HCT116 (cell line): ENCODE measurements at regions not wholly inside any gene's neighbourhood (a gene's known extent, or its start where the extent isn't known, plus 50 kb on each side); places are given as distances from the start of the nearest gene placed in this dataset.

ENCODE experiments used
- ATAC-seq: fragments of 200-7000 bp; cut with Tn5 transposase; 2 replicates; pipeline ENCODE4 v1.9.1; 2020; ENCODE audit warnings: mild to moderate bottlenecking, moderate library complexity
- BruUV-seq: library from RNA; stranded (reverse); fragments of 400-500 nt; replicated peaks from 2 replicates; lab custom pipeline; 2021; lab: Mats Ljungman, UMichigan
- CTCF ChIA-PET: fragments of 300-600 bp; sonication (Branson Sonifier 250); formaldehyde crosslinking; loops from one replicate; lab custom pipeline; 2021; ENCODE audit warnings: antibody characterized with exemption; lab: Charles Lee
- POLR2A ChIA-PET: fragments of 300-600, 350-600 bp; sonication (Branson Sonifier 250); formaldehyde crosslinking; loops from one replicate; lab custom pipeline; 2021; ENCODE audit warnings: antibody characterized with exemption; lab: Charles Lee
- RAD21 ChIA-PET, 2 experiments: fragments of 300-600 bp; sonication (Branson Sonifier 250); formaldehyde crosslinking; loops; one replicate each; lab custom pipeline; 2023; ENCODE audit warnings: low total read pairs in 2 of 2; ENCODE audit not compliant: uncharacterized antibody in 2 of 2, unreplicated experiment in 2 of 2, low non-redundant PET in 1 of 2; lab: Charles Lee
- DNase-seq: peaks from one replicate; pipeline ENCODE4 v3.0.0-alpha.2; 2010; ENCODE audit warnings: low read depth, low spot score
- H2AFZ ChIP-seq: fragments of 200-600 bp; shearing (Covaris generic), sonication (generic); 2 replicates; pipeline ENCODE4 v1.6.1; 2017; ENCODE audit warnings: low read depth, mixed run types, mixed read lengths, antibody characterized with exemption, low read length; ENCODE audit not compliant: poor library complexity, severe bottlenecking
- H3K27ac ChIP-seq: 2 replicates; pipeline ENCODE4 v1.5.1; 2012; ENCODE audit warnings: low read depth, low read length
- H3K27me3 ChIP-seq: fragments of 200-600 bp; sonication (generic); 2 replicates; pipeline ENCODE4 v1.6.1; 2016; ENCODE audit warnings: mixed run types, low read length, mixed read lengths; ENCODE audit not compliant: insufficient read depth
- H3K36me3 ChIP-seq, 2 experiments: fragments of 200-500 bp in 1 of 2; fragments of 200-600 bp in 1 of 2; sonication (Bioruptor generic) in 1 of 2; sonication (generic) in 1 of 2; 2 replicates each; pipeline versions ENCODE4 v1.5.1 to v1.6.1; 2014 to 2016; ENCODE audit warnings: low read length in 2 of 2, inconsistent platforms in 1 of 2, mixed read lengths in 1 of 2, mixed run types in 1 of 2; ENCODE audit not compliant: insufficient read depth in 2 of 2, control insufficient read depth in 1 of 2
- H3K4me1 ChIP-seq, 2 experiments: fragments of 200-600 bp in 1 of 2; sonication (generic) in 1 of 2; 2 replicates each; pipeline versions ENCODE4 v1.5.1 to v1.6.1; 2012 to 2017; ENCODE audit warnings: low read length in 2 of 2, inconsistent platforms in 1 of 2, mild to moderate bottlenecking in 1 of 2, mixed read lengths in 1 of 2, mixed run types in 1 of 2, moderate library complexity in 1 of 2; ENCODE audit not compliant: insufficient read depth in 2 of 2, control insufficient read depth in 1 of 2
- H3K4me2 ChIP-seq: fragments of 200-600 bp; sonication (generic); 2 replicates; pipeline ENCODE4 v1.6.1; 2017; ENCODE audit warnings: mixed run types, low read length, mixed read lengths
- H3K4me3 ChIP-seq, 2 experiments: fragments of 200-600 bp in 1 of 2; sonication (generic) in 1 of 2; replicated peaks in 1 of 2; 2 replicates each; pipeline ENCODE4 v1.5.1; 2011 to 2016; ENCODE audit warnings: low read length in 2 of 2, control low read depth in 1 of 2, low read depth in 1 of 2, mild to moderate bottlenecking in 1 of 2, mixed read lengths in 1 of 2, mixed run types in 1 of 2
- H3K79me2 ChIP-seq: fragments of 200-600 bp; sonication (generic); 2 replicates; pipeline ENCODE4 v1.6.1; 2017; ENCODE audit warnings: mild to moderate bottlenecking, mixed run types, low read length, moderate library complexity, mixed read lengths; ENCODE audit not compliant: insufficient read depth
- H3K9ac ChIP-seq: fragments of 200-600 bp; sonication (generic); 2 replicates; pipeline ENCODE4 v1.6.1; 2016; ENCODE audit warnings: low read length, mixed read lengths
- H3K9me2 ChIP-seq: fragments of 200-600 bp; sonication (generic), shearing (Covaris generic); 2 replicates; pipeline ENCODE4 v1.6.1; 2017; ENCODE audit warnings: mixed run types, mild to moderate bottlenecking, moderate library complexity; ENCODE audit not compliant: insufficient read depth
- H3K9me3 ChIP-seq, 2 experiments: fragments of 200-500 bp in 1 of 2; fragments of 200-600 bp in 1 of 2; sonication (Bioruptor generic) in 1 of 2; sonication (generic) in 1 of 2; 2 replicates each; pipeline ENCODE4 v1.6.1; 2014 to 2017; ENCODE audit warnings: low read length in 2 of 2, mixed read lengths in 2 of 2, inconsistent platforms in 1 of 2, low read depth in 1 of 2, mild to moderate bottlenecking in 1 of 2, mixed run types in 1 of 2, moderate library complexity in 1 of 2; ENCODE audit not compliant: control insufficient read depth in 1 of 2, insufficient read depth in 1 of 2
- H4K20me1 ChIP-seq: fragments of 200-600 bp; sonication (generic), shearing (Covaris generic); 2 replicates; pipeline ENCODE4 v1.6.1; 2017; ENCODE audit warnings: mixed run types, mild to moderate bottlenecking, moderate library complexity; ENCODE audit not compliant: insufficient read depth
- CBX3 ChIP-seq: IDR thresholded peaks from 2 replicates; pipeline ENCODE4 v1.6.1; 2012; ENCODE audit warnings: low read depth
- CEBPB ChIP-seq: IDR thresholded peaks from 2 replicates; pipeline ENCODE4 v1.6.1; 2012; ENCODE audit warnings: low read depth
- EGR1 ChIP-seq: IDR thresholded peaks from 2 replicates; pipeline ENCODE4 v1.6.1; 2012; ENCODE audit warnings: low read depth
- EZH2 ChIP-seq: fragments of 200-600 bp; sonication (generic); IDR thresholded peaks from 2 replicates; pipeline ENCODE4 v1.6.1; 2017; ENCODE audit warnings: antibody characterized with exemption, mixed run types
- EZH2phosphoT487 ChIP-seq: fragments of 200-600 bp; IDR thresholded peaks from 2 replicates; pipeline ENCODE4 v1.6.1; 2018; ENCODE audit warnings: antibody characterized with exemption, borderline replicate concordance
- JUND ChIP-seq: IDR thresholded peaks from 2 replicates; pipeline ENCODE4 v1.6.1; 2012
- POLR2A ChIP-seq: IDR thresholded peaks from 2 replicates; pipeline ENCODE4 v1.7.0; 2011; ENCODE audit warnings: borderline replicate concordance; ENCODE audit not compliant: insufficient read depth, insufficient read length; ENCODE audit errors: extremely low read depth
- POLR2AphosphoS5 ChIP-seq: IDR thresholded peaks from 2 replicates; pipeline ENCODE4 v1.6.1; 2011; ENCODE audit warnings: mild to moderate bottlenecking, low read depth, low read length, moderate library complexity
- RAD21 ChIP-seq: IDR thresholded peaks from 2 replicates; pipeline ENCODE4 v1.6.1; 2012; ENCODE audit warnings: low read depth, mild to moderate bottlenecking
- SP1 ChIP-seq: IDR thresholded peaks from 2 replicates; pipeline ENCODE4 v1.6.1; 2012; ENCODE audit warnings: low read depth
- SRF ChIP-seq: IDR thresholded peaks from 2 replicates; pipeline ENCODE4 v1.6.1; 2012; ENCODE audit warnings: low read depth
- TCF7L2 ChIP-seq: IDR thresholded peaks from 2 replicates; pipeline ENCODE4 v1.7.0; 2011; ENCODE audit warnings: borderline replicate concordance, inconsistent platforms; ENCODE audit not compliant: insufficient read depth, insufficient read length; ENCODE audit errors: extremely low read depth
- YY1 ChIP-seq: IDR thresholded peaks from 2 replicates; pipeline ENCODE4 v1.6.1; 2011; ENCODE audit warnings: low read length, low read depth, moderate library complexity, mild to moderate bottlenecking; ENCODE audit not compliant: insufficient replicate concordance; ENCODE audit errors: extremely low read depth
- ZFX ChIP-seq: fragments of 450-650 bp; IDR thresholded peaks from 2 replicates; pipeline ENCODE4 v1.6.1; 2017
- ZNF274 ChIP-seq: fragments of 200-500 bp; sonication (Bioruptor generic); IDR thresholded peaks from 2 replicates; pipeline ENCODE4 v1.6.1; 2014; ENCODE audit warnings: mild to moderate bottlenecking, low read depth, low read length, inconsistent platforms
- intact Hi-C: fragments of 100-400 bp; cut with micrococcal nuclease; formaldehyde crosslinking; loops from 2 replicates; pipeline ENCODE4 v1.10.0; 2022
- TF ChIP-seq, protein P1 (sequence below): IDR thresholded peaks from 2 replicates; pipeline ENCODE4 v1.6.1; 2012
- TF ChIP-seq, protein P2 (sequence below), 3 experiments: fragments of 200-600 bp in 1 of 3; sonication (generic) in 1 of 3; IDR thresholded peaks in 2 of 3; conservative IDR thresholded peaks in 1 of 3; 2 replicates each; pipeline ENCODE4 v1.5.1; 2012 to 2017; ENCODE audit warnings: low read depth in 2 of 3, low read length in 2 of 3, antibody characterized with exemption in 1 of 3, borderline replicate concordance in 1 of 3, control low read depth in 1 of 3, mild to moderate bottlenecking in 1 of 3, mixed read lengths in 1 of 3, mixed run types in 1 of 3, moderate library complexity in 1 of 3; ENCODE audit not compliant: insufficient read depth in 1 of 3
- TF ChIP-seq, protein P3 (sequence below): IDR thresholded peaks from 2 replicates; pipeline ENCODE4 v1.6.1; 2012; ENCODE audit warnings: low read depth

DNA sequence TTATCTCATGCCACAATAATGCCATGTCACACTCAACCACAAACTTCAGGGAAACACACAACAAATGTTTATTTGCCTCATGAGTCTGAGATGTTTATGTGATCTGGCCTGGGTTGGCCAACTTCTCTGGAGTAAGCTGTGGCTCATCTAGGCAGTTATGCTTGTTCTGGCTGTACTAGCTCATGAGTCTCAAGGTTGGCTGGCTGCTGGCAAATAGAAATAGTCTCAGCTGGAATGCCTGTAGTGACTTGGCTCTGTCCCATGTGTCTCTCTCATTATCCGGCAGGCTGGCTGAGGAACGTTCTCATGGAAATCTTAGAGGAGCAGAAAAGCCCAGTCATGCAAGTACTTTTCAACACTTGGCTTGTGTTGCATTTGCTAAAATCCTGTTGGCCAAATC lies 234.9 kb upstream of the CDH2 start:
- POLR2A ChIA-PET: no interaction called here
- CTCF ChIA-PET: no interaction called here
- no peaks in the 10 kb centered on the region for H4K20me1 ChIP-seq
- RAD21 ChIA-PET: no interaction called here
- TF ChIP-seq CEBPB (no peak), RAD21 (no peak), EZH2 (no peak), POLR2A (no peak), ZFX (no peak), EGR1 (no peak), POLR2AphosphoS5 (no peak), SRF (no peak), ZNF274 (no peak), SP1 (no peak), YY1 (no peak), EZH2phosphoT487 (no peak), TCF7L2 (no peak), JUND (no peak), CBX3 (no peak)
- TF ChIP-seq, protein P1, sequence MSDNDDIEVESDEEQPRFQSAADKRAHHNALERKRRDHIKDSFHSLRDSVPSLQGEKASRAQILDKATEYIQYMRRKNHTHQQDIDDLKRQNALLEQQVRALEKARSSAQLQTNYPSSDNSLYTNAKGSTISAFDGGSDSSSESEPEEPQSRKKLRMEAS: no peak
- TF ChIP-seq, protein P2, sequence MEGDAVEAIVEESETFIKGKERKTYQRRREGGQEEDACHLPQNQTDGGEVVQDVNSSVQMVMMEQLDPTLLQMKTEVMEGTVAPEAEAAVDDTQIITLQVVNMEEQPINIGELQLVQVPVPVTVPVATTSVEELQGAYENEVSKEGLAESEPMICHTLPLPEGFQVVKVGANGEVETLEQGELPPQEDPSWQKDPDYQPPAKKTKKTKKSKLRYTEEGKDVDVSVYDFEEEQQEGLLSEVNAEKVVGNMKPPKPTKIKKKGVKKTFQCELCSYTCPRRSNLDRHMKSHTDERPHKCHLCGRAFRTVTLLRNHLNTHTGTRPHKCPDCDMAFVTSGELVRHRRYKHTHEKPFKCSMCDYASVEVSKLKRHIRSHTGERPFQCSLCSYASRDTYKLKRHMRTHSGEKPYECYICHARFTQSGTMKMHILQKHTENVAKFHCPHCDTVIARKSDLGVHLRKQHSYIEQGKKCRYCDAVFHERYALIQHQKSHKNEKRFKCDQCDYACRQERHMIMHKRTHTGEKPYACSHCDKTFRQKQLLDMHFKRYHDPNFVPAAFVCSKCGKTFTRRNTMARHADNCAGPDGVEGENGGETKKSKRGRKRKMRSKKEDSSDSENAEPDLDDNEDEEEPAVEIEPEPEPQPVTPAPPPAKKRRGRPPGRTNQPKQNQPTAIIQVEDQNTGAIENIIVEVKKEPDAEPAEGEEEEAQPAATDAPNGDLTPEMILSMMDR (IDR thresholded peaks at IDR 0.05 in 2 of 3, conservative IDR thresholded peaks at IDR 0.05 in 1 of 3; ENCODE audit: borderline replicate concordance in 1 of 3, insufficient read depth in 1 of 3, low read depth in 2 of 3, low read length in 2 of 3): no peak
- TF ChIP-seq, protein P3, sequence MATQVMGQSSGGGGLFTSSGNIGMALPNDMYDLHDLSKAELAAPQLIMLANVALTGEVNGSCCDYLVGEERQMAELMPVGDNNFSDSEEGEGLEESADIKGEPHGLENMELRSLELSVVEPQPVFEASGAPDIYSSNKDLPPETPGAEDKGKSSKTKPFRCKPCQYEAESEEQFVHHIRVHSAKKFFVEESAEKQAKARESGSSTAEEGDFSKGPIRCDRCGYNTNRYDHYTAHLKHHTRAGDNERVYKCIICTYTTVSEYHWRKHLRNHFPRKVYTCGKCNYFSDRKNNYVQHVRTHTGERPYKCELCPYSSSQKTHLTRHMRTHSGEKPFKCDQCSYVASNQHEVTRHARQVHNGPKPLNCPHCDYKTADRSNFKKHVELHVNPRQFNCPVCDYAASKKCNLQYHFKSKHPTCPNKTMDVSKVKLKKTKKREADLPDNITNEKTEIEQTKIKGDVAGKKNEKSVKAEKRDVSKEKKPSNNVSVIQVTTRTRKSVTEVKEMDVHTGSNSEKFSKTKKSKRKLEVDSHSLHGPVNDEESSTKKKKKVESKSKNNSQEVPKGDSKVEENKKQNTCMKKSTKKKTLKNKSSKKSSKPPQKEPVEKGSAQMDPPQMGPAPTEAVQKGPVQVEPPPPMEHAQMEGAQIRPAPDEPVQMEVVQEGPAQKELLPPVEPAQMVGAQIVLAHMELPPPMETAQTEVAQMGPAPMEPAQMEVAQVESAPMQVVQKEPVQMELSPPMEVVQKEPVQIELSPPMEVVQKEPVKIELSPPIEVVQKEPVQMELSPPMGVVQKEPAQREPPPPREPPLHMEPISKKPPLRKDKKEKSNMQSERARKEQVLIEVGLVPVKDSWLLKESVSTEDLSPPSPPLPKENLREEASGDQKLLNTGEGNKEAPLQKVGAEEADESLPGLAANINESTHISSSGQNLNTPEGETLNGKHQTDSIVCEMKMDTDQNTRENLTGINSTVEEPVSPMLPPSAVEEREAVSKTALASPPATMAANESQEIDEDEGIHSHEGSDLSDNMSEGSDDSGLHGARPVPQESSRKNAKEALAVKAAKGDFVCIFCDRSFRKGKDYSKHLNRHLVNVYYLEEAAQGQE: no peak
- DNase-seq (no peak), ATAC-seq (no peak)
- H3K9me2 ChIP-seq: no peaks in the 10 kb centered on the region
- no peaks in the 10 kb centered on the region for H3K79me2 ChIP-seq
- H3K9me3 ChIP-seq: no peaks in the 10 kb centered on the region
- no peak overlapping the region for H3K9ac ChIP-seq
- no peaks in the 10 kb centered on the region for H3K4me1 ChIP-seq
- H3K4me2 ChIP-seq: no peak overlapping the region
- H3K27ac ChIP-seq: no peak overlapping the region
- BruUV-seq: no TSS peak
- H2AFZ ChIP-seq: no peak overlapping the region
- H3K36me3 ChIP-seq: no peaks in the 10 kb centered on the region
- no peak overlapping the region for H3K4me3 ChIP-seq
- intact Hi-C loops: no loop called here
- H3K27me3 ChIP-seq: no peaks in the 10 kb centered on the region
